Parathyroid adenoma (tissue), 2 donors: ENCODE measurements at regions not wholly inside any gene's neighbourhood (a gene's known extent, or its start where the extent isn't known, plus 50 kb on each side); places are given as distances from the start of the nearest gene placed in this dataset.

Experiments used
- H2AFZ ChIP-seq: fragments of 300-600 bp; sonication (generic); one replicate; pipeline ENCODE4 v1.7.0; 2017; ENCODE audit warnings: antibody characterized with exemption, mild to moderate bottlenecking
- H3K27ac ChIP-seq: fragments of 300-600 bp; sonication (generic); one replicate; pipeline ENCODE4 v1.7.0; 2017
- H3K27me3 ChIP-seq: fragments of 300-600 bp; sonication (generic); one replicate; pipeline ENCODE4 v1.7.0; 2017; ENCODE audit warnings: low read length; ENCODE audit not compliant: control insufficient read depth, insufficient read depth
- H3K36me3 ChIP-seq: fragments of 300-600 bp; sonication (generic); one replicate; pipeline ENCODE4 v1.7.0; 2017; ENCODE audit warnings: low read length; ENCODE audit not compliant: control insufficient read depth, insufficient read depth
- H3K4me1 ChIP-seq: fragments of 300-600 bp; sonication (generic); one replicate; pipeline ENCODE4 v1.7.0; 2017; ENCODE audit warnings: control low read depth
- H3K4me2 ChIP-seq: fragments of 300-600 bp; sonication (generic); one replicate; pipeline ENCODE4 v1.7.0; 2017; ENCODE audit warnings: low read length
- H3K4me3 ChIP-seq: fragments of 300-600 bp; sonication (generic); one replicate; pipeline ENCODE4 v1.7.0; 2017; ENCODE audit warnings: low read depth, low read length
- H3K79me2 ChIP-seq: fragments of 300-600 bp; sonication (generic); one replicate; pipeline ENCODE4 v1.7.0; 2017; ENCODE audit warnings: control low read depth
- H3K9ac ChIP-seq: fragments of 300-600 bp; sonication (generic); one replicate; pipeline ENCODE4 v1.7.0; 2017; ENCODE audit warnings: mild to moderate bottlenecking
- H3K9me3 ChIP-seq: fragments of 300-600 bp; sonication (generic); one replicate; pipeline ENCODE4 v1.7.0; 2017; ENCODE audit warnings: low read length; ENCODE audit not compliant: control insufficient read depth
- CTCF ChIP-seq: fragments of 300-600 bp; sonication (generic); IDR thresholded peaks from one replicate; pipeline ENCODE4 v1.7.0; 2017; ENCODE audit warnings: antibody characterized with exemption, mild to moderate bottlenecking
- donor health status: primary hyperparathyroidism.

GRCh38 chr12:77510985-77511384 is 319.7 kb upstream of the NAV3 start:
- Histone ChIP-seq H3K27ac (no peak overlapping the region), H3K4me1 (no peaks in the 10 kb centered on the region)
- TF ChIP-seq CTCF: no peak

GRCh38 chr12:77504466-77504865 is 326.2 kb upstream of the NAV3 start:
- no peak overlapping the region for H2AFZ ChIP-seq
- no peaks in the 10 kb centered on the region for H3K27me3 ChIP-seq
- TF ChIP-seq CTCF: no peak
- H3K4me1 ChIP-seq: no peaks in the 10 kb centered on the region
- H3K27ac ChIP-seq: no peak overlapping the region
- H3K4me3 ChIP-seq: no peak overlapping the region
- no peaks in the 10 kb centered on the region for H3K9me3 ChIP-seq
- H3K4me2 ChIP-seq: no peak overlapping the region
- no peaks in the 10 kb centered on the region for H3K36me3 ChIP-seq
- H3K9ac ChIP-seq: no peak overlapping the region
- no peaks in the 10 kb centered on the region for H3K79me2 ChIP-seq

More at GRCh38 chr12:77510985-77511384, 319.7 kb upstream of the NAV3 start:
- Histone ChIP-seq H3K9ac (no peak overlapping the region), H3K4me2 (no peak overlapping the region), H3K4me3 (no peak overlapping the region), H3K36me3 (no peaks in the 10 kb centered on the region), H3K9me3 (no peaks in the 10 kb centered on the region), H2AFZ (no peak overlapping the region), H3K79me2 (no peaks in the 10 kb centered on the region), H3K27me3 (no peaks in the 10 kb centered on the region)

- no peak overlapping the region for H3K4me3 ChIP-seq
- H3K4me1 ChIP-seq: no peaks in the 10 kb centered on the region
- H3K27ac ChIP-seq: no peak overlapping the region
- H3K9me3 ChIP-seq: no peaks in the 10 kb centered on the region
- H3K36me3 ChIP-seq: no peaks in the 10 kb centered on the region
- no peaks in the 10 kb centered on the region for H3K27me3 ChIP-seq
- H3K9ac ChIP-seq: no peak overlapping the region
- H2AFZ ChIP-seq: no peak overlapping the region
- H3K4me2 ChIP-seq: no peak overlapping the region
- H3K79me2 ChIP-seq: no peaks in the 10 kb centered on the region
- TF ChIP-seq CTCF: no peak
Measured at GRCh38 chr12:77500089-77500488, 330.6 kb upstream of the NAV3 start.

GRCh38 chr12:77497647-77498046 is 333.0 kb upstream of the NAV3 start:
- H2AFZ ChIP-seq: no peak overlapping the region
- no peak for TF ChIP-seq CTCF

GRCh38 chr12:77496714-77497113 is 334.0 kb upstream of the NAV3 start:
- Histone ChIP-seq H3K4me3 (no peak overlapping the region), H3K9me3 (no peaks in the 10 kb centered on the region), H3K27ac (no peak overlapping the region), H3K79me2 (no peaks in the 10 kb centered on the region), H3K4me2 (no peak overlapping the region), H2AFZ (peak overlapping the region; percentile 65), H3K27me3 (no peaks in the 10 kb centered on the region), H3K36me3 (no peaks in the 10 kb centered on the region), H3K9ac (no peak overlapping the region), H3K4me1 (no peaks in the 10 kb centered on the region)
- no peak for TF ChIP-seq CTCF

More at GRCh38 chr12:77497647-77498046, 333.0 kb upstream of the NAV3 start:
- H3K4me3 ChIP-seq: no peak overlapping the region
- no peak overlapping the region for H3K27ac ChIP-seq
- no peaks in the 10 kb centered on the region for H3K9me3 ChIP-seq
- no peaks in the 10 kb centered on the region for H3K27me3 ChIP-seq
- no peak overlapping the region for H3K9ac ChIP-seq
- no peak overlapping the region for H3K4me2 ChIP-seq
- H3K79me2 ChIP-seq: no peaks in the 10 kb centered on the region
- no peaks in the 10 kb centered on the region for H3K36me3 ChIP-seq
- H3K4me1 ChIP-seq: no peaks in the 10 kb centered on the region
